Colonic mucosa (tissue), 4 donors: ENCODE measurements at regions not wholly inside any gene's neighbourhood (a gene's known extent, or its start where the extent isn't known, plus 50 kb on each side); places are given as distances from the start of the nearest gene placed in this dataset.

Experiments used
- DNase-seq: peaks from one replicate; pipeline ENCODE4 v3.0.0-alpha.2; 2020
- H3K27ac ChIP-seq: fragments of 200-600 bp; one replicate; pipeline ENCODE4 v1.8.0; 2021
- H3K27me3 ChIP-seq: fragments of 200-600 bp; one replicate; pipeline ENCODE4 v1.8.0; 2021
- H3K36me3 ChIP-seq: fragments of 200-600 bp; one replicate; pipeline ENCODE4 v1.8.0; 2021
- H3K4me1 ChIP-seq: fragments of 200-600 bp; one replicate; pipeline ENCODE4 v1.8.0; 2021; ENCODE audit warnings: mild to moderate bottlenecking
- H3K4me3 ChIP-seq: fragments of 200-600 bp; one replicate; pipeline ENCODE4 v1.8.0; 2021
- H3K9ac ChIP-seq, 2 donors: one replicate each; pipeline ENCODE4 v1.7.0; 2013; ENCODE audit warnings: control low read depth in 2 of 2, low read depth in 2 of 2, low read length in 2 of 2
- H3K9me3 ChIP-seq: fragments of 200-600 bp; one replicate; pipeline ENCODE4 v1.8.0; 2021
- intact Hi-C: fragments of 100-400 bp; cut with DNase I; formaldehyde crosslinking; loops from one replicate; pipeline ENCODE4 v1.14.1; 2022
- TF ChIP-seq, protein P1 (sequence below): fragments of 200-600 bp; IDR thresholded peaks from one replicate; pipeline ENCODE4 v1.8.0; 2022; ENCODE audit warnings: antibody characterized with exemption, mild to moderate bottlenecking
- donor health status: healthy.
- donor health status: DM: no; HTN: no; CAD: no.
- donor health status: DM: no; HTN: no; CAD: no.

DNA sequence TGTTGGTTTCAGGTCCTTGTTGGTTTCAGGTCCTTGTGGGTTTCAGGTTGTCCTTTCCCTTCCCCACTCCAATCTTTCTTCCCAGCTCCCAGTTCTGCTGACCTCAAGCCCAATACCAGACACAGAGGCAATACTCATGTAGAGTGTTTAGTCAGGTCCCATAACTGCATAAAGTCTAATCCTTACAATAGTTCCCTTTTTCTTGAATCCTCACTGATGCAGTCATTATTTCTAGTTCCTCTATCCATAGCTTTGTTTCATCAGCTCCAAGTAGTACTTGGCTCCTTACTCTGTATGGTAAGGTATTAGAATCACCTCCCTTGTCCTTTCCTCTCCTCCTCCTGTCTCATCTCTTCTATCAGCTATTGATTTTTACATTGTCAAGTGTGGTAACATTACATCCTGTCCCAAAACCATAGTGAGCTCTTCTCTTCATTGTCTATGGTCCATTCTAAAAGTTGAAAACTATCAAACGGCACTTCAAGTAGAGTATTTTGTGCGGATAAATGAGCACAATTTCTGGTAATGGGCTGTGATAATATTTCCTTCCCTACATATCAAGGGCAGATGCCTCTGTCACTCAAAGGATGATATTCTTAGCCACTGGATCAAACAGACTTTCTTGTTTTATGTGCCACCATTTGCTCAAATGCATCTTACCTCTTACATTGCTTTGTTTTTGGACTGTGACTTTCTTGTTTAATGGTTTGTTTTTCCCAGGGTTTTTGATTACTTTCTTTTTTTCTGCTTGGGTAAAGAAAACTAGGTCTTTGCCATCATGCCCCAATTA is 57.2 kb upstream of the JDP2 start:
- no peaks in the 10 kb centered on the region for H3K36me3 ChIP-seq
- no peak overlapping the region for H3K27ac ChIP-seq
- intact Hi-C loops, result no loop called here
- H3K4me3 ChIP-seq, result no peak overlapping the region
- H3K9ac ChIP-seq, result no peak overlapping the region
- no peak for DNase-seq
- TF ChIP-seq, protein P1, sequence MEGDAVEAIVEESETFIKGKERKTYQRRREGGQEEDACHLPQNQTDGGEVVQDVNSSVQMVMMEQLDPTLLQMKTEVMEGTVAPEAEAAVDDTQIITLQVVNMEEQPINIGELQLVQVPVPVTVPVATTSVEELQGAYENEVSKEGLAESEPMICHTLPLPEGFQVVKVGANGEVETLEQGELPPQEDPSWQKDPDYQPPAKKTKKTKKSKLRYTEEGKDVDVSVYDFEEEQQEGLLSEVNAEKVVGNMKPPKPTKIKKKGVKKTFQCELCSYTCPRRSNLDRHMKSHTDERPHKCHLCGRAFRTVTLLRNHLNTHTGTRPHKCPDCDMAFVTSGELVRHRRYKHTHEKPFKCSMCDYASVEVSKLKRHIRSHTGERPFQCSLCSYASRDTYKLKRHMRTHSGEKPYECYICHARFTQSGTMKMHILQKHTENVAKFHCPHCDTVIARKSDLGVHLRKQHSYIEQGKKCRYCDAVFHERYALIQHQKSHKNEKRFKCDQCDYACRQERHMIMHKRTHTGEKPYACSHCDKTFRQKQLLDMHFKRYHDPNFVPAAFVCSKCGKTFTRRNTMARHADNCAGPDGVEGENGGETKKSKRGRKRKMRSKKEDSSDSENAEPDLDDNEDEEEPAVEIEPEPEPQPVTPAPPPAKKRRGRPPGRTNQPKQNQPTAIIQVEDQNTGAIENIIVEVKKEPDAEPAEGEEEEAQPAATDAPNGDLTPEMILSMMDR, result no peak
- H3K4me1 ChIP-seq, result no peaks in the 10 kb centered on the region
- H3K9me3 ChIP-seq, result no peaks in the 10 kb centered on the region
- no peaks in the 10 kb centered on the region for H3K27me3 ChIP-seq

- TF ChIP-seq, protein P1, result no peak
- H3K27me3 ChIP-seq, result no peaks in the 10 kb centered on the region
- H3K36me3 ChIP-seq, result no peaks in the 10 kb centered on the region
- no peaks in the 10 kb centered on the region for H3K9me3 ChIP-seq
- no peak overlapping the region for H3K27ac ChIP-seq
- H3K4me3 ChIP-seq, result no peak overlapping the region
- intact Hi-C loops, result no loop called here
- H3K4me1 ChIP-seq, result no peaks in the 10 kb centered on the region
- no peak overlapping the region for H3K9ac ChIP-seq
- DNase-seq, result no peak
Observed at GRCh38 chr14:75371297-75371696, 56.5 kb upstream of the JDP2 start.

GRCh38 chr14:75372260-75372659 is 55.6 kb upstream of the JDP2 start:
- Histone ChIP-seq H3K9me3 (no peaks in the 10 kb centered on the region), H3K36me3 (no peaks in the 10 kb centered on the region), H3K4me1 (no peaks in the 10 kb centered on the region), H3K27me3 (no peaks in the 10 kb centered on the region), H3K27ac (no peak overlapping the region), H3K4me3 (no peak overlapping the region), H3K9ac (no peak overlapping the region)
- TF ChIP-seq, protein P1, result no peak
- DNase-seq, result no peak
- intact Hi-C loops, result no loop called here

GRCh38 chr14:75373133-75373532 is 54.7 kb upstream of the JDP2 start:
- no peaks in the 10 kb centered on the region for H3K27me3 ChIP-seq
- DNase-seq, result no peak

DNA sequence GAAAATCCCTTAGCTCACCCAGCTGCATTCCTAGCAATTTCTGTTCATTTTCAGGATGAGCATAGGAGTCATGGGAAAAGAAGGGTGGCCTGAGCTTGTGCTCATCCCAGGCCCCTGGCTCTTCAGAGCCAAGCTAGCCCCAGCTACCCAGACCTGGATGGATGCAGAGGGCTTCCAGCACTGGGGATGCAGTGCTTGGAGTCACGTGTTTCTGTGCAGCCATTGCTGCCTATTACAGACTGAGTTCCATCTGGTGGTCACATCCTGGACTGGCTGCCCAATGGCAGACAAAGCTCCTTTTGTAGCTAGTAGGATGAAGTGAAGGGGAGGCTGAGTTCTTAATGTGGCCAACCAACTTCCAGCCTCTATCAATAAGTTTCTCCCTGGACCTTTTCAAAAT is 54.2 kb upstream of the JDP2 start:
- TF ChIP-seq, protein P1, result no peak
- Histone ChIP-seq H3K9me3 (no peaks in the 10 kb centered on the region), H3K27me3 (no peaks in the 10 kb centered on the region), H3K36me3 (no peaks in the 10 kb centered on the region), H3K9ac (no peak overlapping the region), H3K4me1 (no peaks in the 10 kb centered on the region), H3K4me3 (no peak overlapping the region), H3K27ac (no peak overlapping the region)
- DNase-seq, result no peak
- intact Hi-C loops, result no loop called here

More at GRCh38 chr14:75373133-75373532, 54.7 kb upstream of the JDP2 start:
- intact Hi-C loops, result no loop called here
- no peaks in the 10 kb centered on the region for H3K36me3 ChIP-seq
- H3K4me1 ChIP-seq, result no peaks in the 10 kb centered on the region
- no peak overlapping the region for H3K9ac ChIP-seq
- H3K9me3 ChIP-seq, result no peaks in the 10 kb centered on the region
- TF ChIP-seq, protein P1, result no peak
- no peak overlapping the region for H3K4me3 ChIP-seq
- H3K27ac ChIP-seq, result no peak overlapping the region
